ENCODE measurements at regions not wholly inside any gene's neighbourhood (a gene's known extent, or its start where the extent isn't known, plus 50 kb on each side); places are given as distances from the start of the nearest gene placed in this dataset.

DNA sequence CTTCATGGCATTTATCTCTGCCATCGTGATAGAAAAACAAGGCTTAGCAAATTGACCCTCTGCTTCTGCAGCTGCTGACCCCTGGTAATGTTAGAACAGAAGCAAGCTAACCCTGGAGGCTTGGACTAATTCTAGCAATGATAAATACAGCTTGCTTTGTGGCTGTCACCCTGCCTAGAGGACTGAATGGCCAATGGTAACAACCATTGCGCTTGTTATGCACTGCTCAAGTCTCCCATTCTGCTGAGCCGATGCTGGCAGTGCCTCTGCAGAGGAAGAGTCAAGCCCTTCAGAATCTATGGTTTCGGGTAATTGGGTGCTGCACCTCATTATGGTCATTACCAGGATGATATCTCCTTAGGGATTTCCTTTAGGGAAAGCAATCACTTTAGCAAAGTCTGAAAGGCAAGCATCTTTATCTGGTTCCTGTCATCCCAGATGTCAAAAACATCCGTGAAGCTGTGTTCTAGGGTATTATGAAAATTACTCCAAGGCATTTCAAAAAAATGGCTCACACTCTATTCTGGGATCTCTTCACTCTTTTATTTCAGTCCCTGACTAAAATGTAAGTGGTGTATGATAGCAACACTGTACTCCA lies 186.8 kb upstream of the DLGAP1 start:
- Histone ChIP-seq H3K27me3 (no peaks in the 10 kb centered on the region), H3K4me1 (no peaks in the 10 kb centered on the region), H3K27ac (replicated peaks in 1 of 4) (no peak overlapping the region), H3K4me3 (no peak overlapping the region), H3K9me3 (no peaks in the 10 kb centered on the region), H3K36me3 (no peaks in the 10 kb centered on the region)
- WGBS, result 62% methylated on average over 4 of the region's 5 CpGs
- no peak for TF ChIP-seq POLR2A (IDR thresholded peaks at IDR 0.05; ENCODE audit: low read depth)
- TF ChIP-seq CTCF (IDR thresholded peaks at IDR 0.05), result no peak
- TF ChIP-seq POLR2AphosphoS5 (IDR thresholded peaks at IDR 0.05), result no peak
- TF ChIP-seq EP300 (IDR thresholded peaks at IDR 0.05), result no peak
- no peak for DNase-seq (ENCODE audit: extremely low spot score)
- intact Hi-C loops (cut with DNase I), result no loop called here

- H3K4me3 ChIP-seq, result no peak overlapping the region
- intact Hi-C loops (cut with DNase I), result no loop called here
- DNase-seq (ENCODE audit: extremely low spot score), result no peak
- H3K9me3 ChIP-seq, result no peaks in the 10 kb centered on the region
- WGBS, result 68% methylated on average over 3 of the region's 3 CpGs
- no peak for TF ChIP-seq POLR2AphosphoS5 (IDR thresholded peaks at IDR 0.05)
- no peak for TF ChIP-seq CTCF (IDR thresholded peaks at IDR 0.05)
- no peak for TF ChIP-seq EP300 (IDR thresholded peaks at IDR 0.05)
- no peak for TF ChIP-seq POLR2A (IDR thresholded peaks at IDR 0.05; ENCODE audit: low read depth)
- no peak overlapping the region for H3K27ac ChIP-seq (replicated peaks in 1 of 4)
- no peaks in the 10 kb centered on the region for H3K4me1 ChIP-seq
- H3K27me3 ChIP-seq, result no peaks in the 10 kb centered on the region
- H3K36me3 ChIP-seq, result no peaks in the 10 kb centered on the region
Measured at GRCh38 chr18:4640349-4641012, 185.4 kb upstream of the DLGAP1 start.

DNA sequence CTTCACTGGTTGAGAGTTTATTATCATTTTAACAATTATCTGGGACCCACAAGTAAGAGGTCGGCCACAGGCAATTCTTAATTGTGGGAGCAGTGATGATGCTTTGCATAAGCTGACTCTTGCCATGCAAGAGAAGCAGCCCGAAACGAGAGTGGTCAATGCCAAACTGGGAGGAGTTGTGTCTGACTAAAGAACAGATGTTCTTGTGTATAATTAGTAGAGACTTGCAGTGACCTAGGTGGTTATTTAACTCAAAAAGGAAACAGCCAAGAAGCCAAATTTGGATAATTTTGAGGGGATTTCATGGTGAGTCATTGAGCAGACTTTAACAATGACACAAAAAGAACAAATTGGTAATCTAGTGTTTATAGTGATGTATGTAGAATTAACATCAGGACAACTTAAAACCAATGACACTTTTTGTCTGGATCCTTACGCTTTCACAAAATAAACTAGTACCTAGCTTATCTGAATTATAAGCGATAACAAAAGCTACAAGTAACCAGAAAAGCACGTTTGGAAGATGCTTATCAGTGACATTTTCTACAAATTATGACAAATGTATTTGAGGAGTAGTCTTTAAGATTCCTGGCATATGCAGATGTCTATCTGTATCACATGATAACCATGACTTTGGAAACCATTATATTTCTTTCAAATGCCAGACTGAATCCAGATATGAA lies 184.7 kb upstream of the DLGAP1 start:
- Histone ChIP-seq H3K9me3 (no peaks in the 10 kb centered on the region), H3K4me1 (no peaks in the 10 kb centered on the region), H3K27me3 (no peaks in the 10 kb centered on the region), H3K27ac (replicated peaks in 1 of 4) (no peak overlapping the region), H3K36me3 (no peaks in the 10 kb centered on the region), H3K4me3 (no peak overlapping the region)
- 47% methylated on average over 6 of the region's 6 CpGs for WGBS
- TF ChIP-seq CTCF (IDR thresholded peaks at IDR 0.05), result no peak
- no peak for TF ChIP-seq EP300 (IDR thresholded peaks at IDR 0.05)
- TF ChIP-seq POLR2A (IDR thresholded peaks at IDR 0.05; ENCODE audit: low read depth), result no peak
- no peak for TF ChIP-seq POLR2AphosphoS5 (IDR thresholded peaks at IDR 0.05)
- intact Hi-C loops (cut with DNase I), result no loop called here
- DNase-seq (ENCODE audit: extremely low spot score), result no peak

DNA sequence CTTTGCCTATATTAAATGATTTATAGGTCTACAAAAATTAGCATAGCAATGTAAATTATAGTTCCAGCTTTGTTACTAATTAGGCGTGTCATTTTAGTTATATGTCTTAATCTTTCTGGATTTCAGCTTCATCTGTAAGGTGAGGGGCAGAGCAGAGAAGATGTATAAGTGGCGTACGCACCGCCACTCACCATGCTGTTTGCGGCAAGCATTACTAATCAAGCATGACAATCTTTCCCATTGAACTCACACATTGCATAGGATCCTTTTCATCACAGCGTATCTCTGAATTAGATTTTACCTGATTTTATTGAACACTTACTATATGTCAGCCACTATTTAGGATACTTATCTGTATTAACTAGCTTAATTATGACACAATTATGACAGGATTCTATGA lies 183.6 kb upstream of the DLGAP1 start:
- Histone ChIP-seq H3K4me3 (no peak overlapping the region), H3K36me3 (no peaks in the 10 kb centered on the region), H3K9me3 (no peaks in the 10 kb centered on the region), H3K27ac (replicated peaks in 1 of 4) (no peak overlapping the region), H3K27me3 (no peaks in the 10 kb centered on the region), H3K4me1 (no peaks in the 10 kb centered on the region)
- TF ChIP-seq POLR2A (IDR thresholded peaks at IDR 0.05; ENCODE audit: low read depth), result no peak
- TF ChIP-seq EP300 (IDR thresholded peaks at IDR 0.05), result no peak
- TF ChIP-seq POLR2AphosphoS5 (IDR thresholded peaks at IDR 0.05), result no peak
- no peak for TF ChIP-seq CTCF (IDR thresholded peaks at IDR 0.05)
- WGBS, result 96% methylated on average over 6 of the region's 6 CpGs
- DNase-seq (ENCODE audit: extremely low spot score), result no peak
- intact Hi-C loops (cut with DNase I), result no loop called here
